Effector memory CD4-positive, alpha-beta T cell (primary cell): ENCODE measurements at regions not wholly inside any gene's neighbourhood (a gene's known extent, or its start where the extent isn't known, plus 50 kb on each side); places are given as distances from the start of the nearest gene placed in this dataset.

ENCODE experiments used
- DNase-seq, 3 donors: peaks; one replicate each; pipeline ENCODE4 v3.0.0-alpha.2; 2020
- H3K27ac ChIP-seq: 2 replicates; pipeline ENCODE4 v1.7.0; 2013; ENCODE audit warnings: mild to moderate bottlenecking, low read length, moderate library complexity; ENCODE audit not compliant: insufficient read depth, poor library complexity, severe bottlenecking
- H3K27me3 ChIP-seq: replicated peaks from 2 replicates; pipeline ENCODE4 v1.7.0; 2013; ENCODE audit warnings: mild to moderate bottlenecking, low read length; ENCODE audit not compliant: insufficient read depth, control insufficient read depth, poor library complexity, severe bottlenecking
- H3K36me3 ChIP-seq: 2 replicates; pipeline ENCODE4 v1.7.0; 2013; ENCODE audit warnings: mild to moderate bottlenecking, low read length, moderate library complexity; ENCODE audit not compliant: control insufficient read depth, insufficient read depth
- H3K4me1 ChIP-seq: 2 replicates; pipeline ENCODE4 v1.7.0; 2013; ENCODE audit warnings: low read length, mild to moderate bottlenecking; ENCODE audit not compliant: control insufficient read depth, insufficient read depth, poor library complexity, severe bottlenecking
- H3K4me3 ChIP-seq: 2 replicates; pipeline ENCODE4 v1.7.0; 2013; ENCODE audit warnings: low read length, low read depth, mild to moderate bottlenecking; ENCODE audit not compliant: insufficient read depth, poor library complexity, severe bottlenecking
- H3K9me3 ChIP-seq: 2 replicates; pipeline ENCODE4 v1.7.0; 2013; ENCODE audit warnings: mild to moderate bottlenecking, low read length, moderate library complexity; ENCODE audit not compliant: control insufficient read depth

DNA sequence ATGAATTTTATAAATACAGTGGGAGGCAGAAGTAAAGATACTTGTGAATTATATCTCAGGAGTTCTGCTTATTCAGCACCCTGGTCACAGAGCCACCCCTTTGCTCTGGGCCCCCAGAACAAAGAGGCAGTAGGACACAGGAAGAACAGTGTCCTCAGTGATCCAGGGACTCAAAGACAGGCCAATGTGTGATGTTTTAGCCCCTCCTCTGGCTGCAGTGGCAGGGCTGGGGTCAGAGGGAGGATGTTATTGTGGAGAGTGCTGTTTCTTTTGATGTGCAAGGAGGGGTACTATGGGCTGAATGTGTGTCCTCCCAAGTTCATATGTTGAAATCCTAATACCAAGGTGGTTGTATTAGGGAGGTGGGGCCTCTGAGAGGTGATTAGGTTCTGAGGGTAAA, 74.1 kb upstream of the MAP3K7 start:
- Histone ChIP-seq H3K4me3 (no peak overlapping the region), H3K9me3 (no peaks in the 10 kb centered on the region), H3K27ac (no peak overlapping the region), H3K4me1 (no peaks in the 10 kb centered on the region), H3K27me3 (no peaks in the 10 kb centered on the region), H3K36me3 (no peaks in the 10 kb centered on the region)
- no peak for DNase-seq

GRCh38 chr6:90658497-90658896, 71.6 kb upstream of the MAP3K7 start:
- Histone ChIP-seq H3K27ac (no peak overlapping the region), H3K4me1 (no peaks in the 10 kb centered on the region), H3K4me3 (no peak overlapping the region), H3K9me3 (no peaks in the 10 kb centered on the region), H3K36me3 (no peaks in the 10 kb centered on the region), H3K27me3 (no peaks in the 10 kb centered on the region)
- no peak for DNase-seq

- H3K4me3 ChIP-seq = no peak overlapping the region
- no peak for DNase-seq
- no peak overlapping the region for H3K27ac ChIP-seq
- H3K9me3 ChIP-seq = no peaks in the 10 kb centered on the region
- H3K4me1 ChIP-seq = no peaks in the 10 kb centered on the region
- no peaks in the 10 kb centered on the region for H3K27me3 ChIP-seq
- no peaks in the 10 kb centered on the region for H3K36me3 ChIP-seq
Measured at GRCh38 chr6:90656325-90656724, 69.5 kb upstream of the MAP3K7 start.

DNA sequence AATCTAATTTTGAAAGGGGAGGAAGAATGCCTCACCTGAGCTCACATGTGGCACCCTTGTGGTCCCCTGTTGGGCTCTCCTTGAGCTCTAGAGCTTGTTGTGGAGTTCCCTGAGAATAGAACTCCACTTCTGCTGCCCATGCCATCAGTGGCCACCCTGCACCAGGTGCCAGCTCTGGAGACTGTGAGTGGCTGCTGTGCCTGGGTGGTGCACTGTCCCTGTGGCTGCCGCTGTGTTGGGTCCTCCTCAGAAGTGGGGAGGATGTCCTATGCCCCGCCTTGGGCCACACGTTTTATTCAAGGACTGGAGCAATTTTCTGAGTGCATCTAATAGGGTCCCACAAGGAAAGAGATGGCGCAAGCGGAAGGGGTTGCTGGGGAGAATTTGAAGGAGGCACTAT, 67.9 kb upstream of the MAP3K7 start:
- H3K4me3 ChIP-seq = no peak overlapping the region

DNA sequence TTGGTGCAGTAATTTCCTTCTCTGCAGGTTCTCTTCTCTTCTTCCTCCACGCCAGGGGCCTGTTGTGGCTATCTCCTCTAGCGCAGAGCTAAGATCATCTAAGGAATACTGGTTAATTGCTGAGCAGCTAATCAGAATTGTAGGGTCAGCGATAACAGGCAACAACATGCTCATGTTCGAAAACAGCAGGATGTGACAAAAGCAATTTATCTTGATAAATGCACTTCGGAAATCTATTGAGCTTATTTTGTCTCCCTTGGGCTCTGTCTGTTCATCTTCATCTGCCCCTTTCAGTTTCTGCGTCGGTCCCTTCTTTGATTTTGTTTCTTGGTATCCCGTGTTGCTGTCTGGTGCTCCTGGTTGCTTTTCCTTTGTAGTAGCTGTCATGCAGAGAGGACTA, 67.3 kb upstream of the MAP3K7 start:
- Histone ChIP-seq H3K27me3 (no peaks in the 10 kb centered on the region), H3K36me3 (no peaks in the 10 kb centered on the region), H3K4me1 (no peaks in the 10 kb centered on the region), H3K4me3 (no peak overlapping the region), H3K27ac (no peak overlapping the region), H3K9me3 (no peaks in the 10 kb centered on the region)
- no peak for DNase-seq

More for the DNA sequence above, 67.9 kb upstream of the MAP3K7 start:
- Histone ChIP-seq H3K27me3 (no peaks in the 10 kb centered on the region), H3K4me1 (no peaks in the 10 kb centered on the region), H3K36me3 (no peaks in the 10 kb centered on the region), H3K27ac (no peak overlapping the region), H3K9me3 (no peaks in the 10 kb centered on the region)
- DNase-seq = no peak

GRCh38 chr6:90653750-90654149, 66.9 kb upstream of the MAP3K7 start:
- H3K4me1 ChIP-seq = no peaks in the 10 kb centered on the region
- no peak overlapping the region for H3K4me3 ChIP-seq
- H3K36me3 ChIP-seq = no peaks in the 10 kb centered on the region
- no peaks in the 10 kb centered on the region for H3K9me3 ChIP-seq
- no peak for DNase-seq
- H3K27ac ChIP-seq = no peak overlapping the region
- no peaks in the 10 kb centered on the region for H3K27me3 ChIP-seq

GRCh38 chr6:90650041-90650940, 63.4 kb upstream of the MAP3K7 start:
- no peak overlapping the region for H3K27ac ChIP-seq

DNA sequence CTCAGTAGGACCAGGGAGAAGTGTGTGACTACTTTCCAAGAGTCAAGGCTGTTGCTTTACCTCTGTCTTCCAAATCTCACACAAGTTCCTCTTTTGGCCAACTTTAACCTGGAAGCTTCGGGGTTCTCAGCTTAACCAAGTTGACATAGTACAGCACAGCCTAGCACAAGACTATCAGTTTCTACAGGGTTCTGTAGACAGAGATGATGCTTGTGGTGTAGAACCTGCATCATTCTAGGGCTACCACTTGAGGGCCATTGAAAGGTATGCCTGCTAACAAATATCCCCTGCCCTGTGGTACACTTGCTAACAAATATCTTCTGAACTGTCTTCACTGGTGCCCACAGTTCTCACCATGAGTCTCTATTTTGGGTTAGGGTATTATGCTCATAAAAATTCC, 62.0 kb upstream of the MAP3K7 start:
- no peak for DNase-seq
- Histone ChIP-seq H3K36me3 (no peaks in the 10 kb centered on the region), H3K4me3 (no peak overlapping the region), H3K9me3 (no peaks in the 10 kb centered on the region), H3K4me1 (no peaks in the 10 kb centered on the region), H3K27me3 (no peaks in the 10 kb centered on the region), H3K27ac (no peak overlapping the region)

More at GRCh38 chr6:90650041-90650940, 63.4 kb upstream of the MAP3K7 start:
- Histone ChIP-seq H3K36me3 (no peaks in the 10 kb centered on the region), H3K4me1 (no peaks in the 10 kb centered on the region), H3K9me3 (no peaks in the 10 kb centered on the region), H3K4me3 (no peak overlapping the region), H3K27me3 (no peaks in the 10 kb centered on the region)
- no peak for DNase-seq

- Histone ChIP-seq H3K36me3 (no peaks in the 10 kb centered on the region), H3K27me3 (no peaks in the 10 kb centered on the region), H3K4me1 (no peaks in the 10 kb centered on the region), H3K27ac (no peak overlapping the region), H3K9me3 (no peaks in the 10 kb centered on the region), H3K4me3 (no peak overlapping the region)
- no peak for DNase-seq
Measured at GRCh38 chr6:90646940-90647339, 60.1 kb upstream of the MAP3K7 start.

GRCh38 chr6:90645634-90646033, 58.8 kb upstream of the MAP3K7 start:
- Histone ChIP-seq H3K27me3 (no peaks in the 10 kb centered on the region), H3K27ac (no peak overlapping the region), H3K4me3 (no peak overlapping the region), H3K4me1 (no peaks in the 10 kb centered on the region), H3K36me3 (no peaks in the 10 kb centered on the region), H3K9me3 (no peaks in the 10 kb centered on the region)
- DNase-seq = no peak
